VCaP (cell line): ENCODE measurements at regions not wholly inside any gene's neighbourhood (a gene's known extent, or its start where the extent isn't known, plus 50 kb on each side); places are given as distances from the start of the nearest gene placed in this dataset.

Source experiments
- H3K27ac ChIP-seq: fragments of 450-650 bp; 2 replicates; pipeline ENCODE4 v1.5.1; 2017
- CTCF ChIP-seq: fragments of 450-650 bp; conservative IDR thresholded peaks from 2 replicates; pipeline ENCODE4 v1.5.1; 2017; ENCODE audit warnings: mild to moderate bottlenecking, moderate library complexity

GRCh38 chr1:168867941-168868634, 139.1 kb upstream of the DPT start:
- no peak overlapping the region for H3K27ac ChIP-seq
- no peak for TF ChIP-seq CTCF

- TF ChIP-seq CTCF = no peak
- H3K27ac ChIP-seq = no peak overlapping the region
Measured at GRCh38 chr1:168871531-168871930, 142.5 kb upstream of the DPT start.

GRCh38 chr1:168875831-168876230, 146.8 kb upstream of the DPT start:
- no peak overlapping the region for H3K27ac ChIP-seq
- TF ChIP-seq CTCF = no peak

- H3K27ac ChIP-seq = no peak overlapping the region
- no peak for TF ChIP-seq CTCF
Measured at GRCh38 chr1:168876830-168877229, 147.8 kb upstream of the DPT start.

- no peak for TF ChIP-seq CTCF
- H3K27ac ChIP-seq = no peak overlapping the region
Measured at GRCh38 chr1:168879896-168880734, 151.1 kb upstream of the DPT start.

GRCh38 chr1:168881656-168882260, 152.8 kb upstream of the DPT start:
- no peak overlapping the region for H3K27ac ChIP-seq
- no peak for TF ChIP-seq CTCF

GRCh38 chr1:168887381-168887780, 158.4 kb upstream of the DPT start:
- H3K27ac ChIP-seq = no peak overlapping the region
- TF ChIP-seq CTCF = no peak
